Activated naive CD4-positive, alpha-beta T cell treated with anti-CD3 and anti-CD28 coated beads for 36 hours (primary cell): ENCODE measurements at regions not wholly inside any gene's neighbourhood (a gene's known extent, or its start where the extent isn't known, plus 50 kb on each side); places are given as distances from the start of the nearest gene placed in this dataset.
"Not testable (repeated sequence)": the region's sequence is repeated elsewhere in the genome, so short reads cannot be mapped to it uniquely, and the experiment has no call there.

Source experiments
- CTCF ChIA-PET: fragments of 350-600 bp; sonication (Branson Sonifier 250); formaldehyde crosslinking; loops from one replicate; lab custom pipeline; 2021; ENCODE audit warnings: antibody characterized with exemption; lab: Charles Lee
- DNase-seq: peaks from one replicate; pipeline ENCODE4 v3.0.0-alpha.2; 2020
- H3K27ac Mint-ChIP-seq: one replicate; pipeline ENCODE4 v1.8.0; 2021; ENCODE audit warnings: mild to moderate bottlenecking, mixed read lengths
- H3K27me3 Mint-ChIP-seq: one replicate; pipeline ENCODE4 v1.8.0; 2021; ENCODE audit warnings: low read depth, mixed read lengths
- H3K36me3 Mint-ChIP-seq: one replicate; pipeline ENCODE4 v1.8.0; 2021; ENCODE audit warnings: low read depth, mixed read lengths
- H3K4me1 Mint-ChIP-seq: one replicate; pipeline ENCODE4 v1.8.0; 2021; ENCODE audit warnings: low read depth, mixed read lengths
- H3K4me3 Mint-ChIP-seq: one replicate; pipeline ENCODE4 v1.8.0; 2021; ENCODE audit warnings: mild to moderate bottlenecking, moderate library complexity, mixed read lengths
- H3K9me3 Mint-ChIP-seq: one replicate; pipeline ENCODE4 v1.8.0; 2021; ENCODE audit warnings: mixed read lengths
- intact Hi-C: fragments of 100-400 bp; cut with micrococcal nuclease; formaldehyde crosslinking; loops from one replicate; pipeline ENCODE4 v1.15.1; 2023

GRCh38 chr21:6109774-6110173 is 4411.6 kb upstream of the TPTE start:
- H3K4me3 Mint-ChIP-seq, H3K27ac Mint-ChIP-seq, H3K9me3 Mint-ChIP-seq, H3K27me3 Mint-ChIP-seq, H3K36me3 Mint-ChIP-seq, CTCF ChIA-PET, DNase-seq, H3K4me1 Mint-ChIP-seq, intact Hi-C loops: not testable (repeated sequence)

- H3K9me3 Mint-ChIP-seq, H3K27me3 Mint-ChIP-seq, intact Hi-C loops, H3K27ac Mint-ChIP-seq, H3K4me3 Mint-ChIP-seq, DNase-seq, H3K4me1 Mint-ChIP-seq, CTCF ChIA-PET, H3K36me3 Mint-ChIP-seq: not testable (repeated sequence)
These were observed 4410.6 kb upstream of the TPTE start for GRCh38 chr21:6110716-6111343.

GRCh38 chr21:6111354-6111753 is 4410.0 kb upstream of the TPTE start:
- H3K9me3 Mint-ChIP-seq, H3K36me3 Mint-ChIP-seq, H3K4me1 Mint-ChIP-seq, H3K27me3 Mint-ChIP-seq, H3K4me3 Mint-ChIP-seq, H3K27ac Mint-ChIP-seq, intact Hi-C loops, CTCF ChIA-PET, DNase-seq: not testable (repeated sequence)

- intact Hi-C loops, H3K36me3 Mint-ChIP-seq, H3K27ac Mint-ChIP-seq, H3K9me3 Mint-ChIP-seq, H3K27me3 Mint-ChIP-seq, DNase-seq, CTCF ChIA-PET, H3K4me3 Mint-ChIP-seq, H3K4me1 Mint-ChIP-seq: not testable (repeated sequence)
These were observed 4403.0 kb upstream of the TPTE start for GRCh38 chr21:6118336-6118735.

GRCh38 chr21:6120863-6121262 is 4400.5 kb upstream of the TPTE start:
- CTCF ChIA-PET, intact Hi-C loops, DNase-seq: not testable (repeated sequence)

GRCh38 chr21:6122629-6123028 is 4398.8 kb upstream of the TPTE start:
- CTCF ChIA-PET, H3K27ac Mint-ChIP-seq, DNase-seq, intact Hi-C loops, H3K4me1 Mint-ChIP-seq, H3K4me3 Mint-ChIP-seq, H3K9me3 Mint-ChIP-seq, H3K36me3 Mint-ChIP-seq, H3K27me3 Mint-ChIP-seq: not testable (repeated sequence)

More at GRCh38 chr21:6120863-6121262, 4400.5 kb upstream of the TPTE start:
- not testable (repeated sequence) for H3K4me3 Mint-ChIP-seq, H3K27ac Mint-ChIP-seq, H3K27me3 Mint-ChIP-seq, H3K36me3 Mint-ChIP-seq, H3K4me1 Mint-ChIP-seq, H3K9me3 Mint-ChIP-seq

- H3K4me1 Mint-ChIP-seq, H3K9me3 Mint-ChIP-seq, H3K27me3 Mint-ChIP-seq, H3K4me3 Mint-ChIP-seq, intact Hi-C loops, DNase-seq, CTCF ChIA-PET, H3K27ac Mint-ChIP-seq, H3K36me3 Mint-ChIP-seq: not testable (repeated sequence)
These were observed 4398.2 kb upstream of the TPTE start for GRCh38 chr21:6123224-6123623.

GRCh38 chr21:6125549-6126240 is 4395.7 kb upstream of the TPTE start:
- H3K4me3 Mint-ChIP-seq, H3K9me3 Mint-ChIP-seq, DNase-seq, H3K4me1 Mint-ChIP-seq, intact Hi-C loops, H3K27ac Mint-ChIP-seq, CTCF ChIA-PET, H3K36me3 Mint-ChIP-seq, H3K27me3 Mint-ChIP-seq: not testable (repeated sequence)

- intact Hi-C loops, H3K27me3 Mint-ChIP-seq, DNase-seq, H3K4me1 Mint-ChIP-seq, H3K36me3 Mint-ChIP-seq, H3K4me3 Mint-ChIP-seq, H3K27ac Mint-ChIP-seq, H3K9me3 Mint-ChIP-seq, CTCF ChIA-PET: not testable (repeated sequence)
These were observed 4394.2 kb upstream of the TPTE start for GRCh38 chr21:6126976-6127732.

GRCh38 chr21:6130734-6131133 is 4390.6 kb upstream of the TPTE start:
- CTCF ChIA-PET, H3K4me1 Mint-ChIP-seq, H3K36me3 Mint-ChIP-seq, H3K27me3 Mint-ChIP-seq, intact Hi-C loops, DNase-seq, H3K4me3 Mint-ChIP-seq, H3K27ac Mint-ChIP-seq, H3K9me3 Mint-ChIP-seq: not testable (repeated sequence)

GRCh38 chr21:6133373-6133772 is 4388.0 kb upstream of the TPTE start:
- intact Hi-C loops, H3K27ac Mint-ChIP-seq, DNase-seq, H3K9me3 Mint-ChIP-seq, H3K36me3 Mint-ChIP-seq, CTCF ChIA-PET, H3K4me1 Mint-ChIP-seq, H3K4me3 Mint-ChIP-seq, H3K27me3 Mint-ChIP-seq: not testable (repeated sequence)

GRCh38 chr21:6133852-6134630 is 4387.3 kb upstream of the TPTE start:
- H3K9me3 Mint-ChIP-seq, H3K4me1 Mint-ChIP-seq, H3K27ac Mint-ChIP-seq, CTCF ChIA-PET, H3K36me3 Mint-ChIP-seq, intact Hi-C loops, H3K4me3 Mint-ChIP-seq, DNase-seq, H3K27me3 Mint-ChIP-seq: not testable (repeated sequence)
